Breast epithelium (tissue), 4 donors: ENCODE measurements at regions not wholly inside any gene's neighbourhood (a gene's known extent, or its start where the extent isn't known, plus 50 kb on each side); places are given as distances from the start of the nearest gene placed in this dataset.

ENCODE experiments used
- DNase-seq, 2 donors: peaks; one replicate each; pipeline ENCODE4 v3.0.0-alpha.2; 2019; ENCODE audit warnings: low spot score in 2 of 2
- H3K27ac ChIP-seq, 2 donors: fragments of 200-600 bp; sonication (generic) in 1 of 2; one replicate each; pipeline ENCODE4 v1.5.1; 2016 to 2019; ENCODE audit warnings: mild to moderate bottlenecking in 1 of 2
- H3K27me3 ChIP-seq, 2 donors: fragments of 200-600 bp; sonication (generic) in 1 of 2; one replicate each; pipeline versions ENCODE4 v1.5.1 to v1.6.0; 2017 to 2019; ENCODE audit warnings: control low read depth in 1 of 2, mild to moderate bottlenecking in 1 of 2
- H3K36me3 ChIP-seq: fragments of 200-600 bp; one replicate; pipeline ENCODE4 v1.5.1; 2019
- H3K4me1 ChIP-seq, 2 donors: fragments of 200-600 bp; sonication (generic); one replicate each; pipeline ENCODE4 v1.5.1; 2016 to 2019; ENCODE audit warnings: control low read depth in 1 of 2
- H3K4me3 ChIP-seq, 3 donors: fragments of 200-600 bp; sonication (generic); 1 replicate in 2 of 3; 2 replicates in 1 of 3; pipeline ENCODE4 v1.5.1; 2016 to 2019; ENCODE audit warnings: mild to moderate bottlenecking in 3 of 3, moderate library complexity in 2 of 3
- H3K9me3 ChIP-seq, 2 donors: fragments of 200-600 bp; sonication (generic) in 1 of 2; one replicate each; pipeline ENCODE4 v1.5.1; 2016 to 2019; ENCODE audit warnings: control low read depth in 1 of 2
- POLR2A ChIP-seq: fragments of 450-650 bp; IDR thresholded peaks from one replicate; pipeline ENCODE4 v1.6.1; 2016; ENCODE audit warnings: antibody characterized with exemption, mild to moderate bottlenecking, moderate library complexity
- POLR2AphosphoS5 ChIP-seq, 3 donors: sonication (generic); formaldehyde crosslinking; IDR thresholded peaks; one replicate each; pipeline ENCODE4 v1.6.1; 2017; ENCODE audit warnings: antibody characterized with exemption in 3 of 3
- intact Hi-C: fragments of 100-400 bp; cut with DNase I; formaldehyde crosslinking; loops from one replicate; pipeline ENCODE4 v1.15.1; 2023; ENCODE audit warnings: low total_unique reads
- TF ChIP-seq, protein P1 (sequence below), 3 donors: fragments of 450-650 bp; IDR thresholded peaks; one replicate each; pipeline ENCODE4 v1.5.1; 2016 to 2017; ENCODE audit warnings: antibody characterized with exemption in 3 of 3, mild to moderate bottlenecking in 3 of 3, moderate library complexity in 3 of 3

DNA sequence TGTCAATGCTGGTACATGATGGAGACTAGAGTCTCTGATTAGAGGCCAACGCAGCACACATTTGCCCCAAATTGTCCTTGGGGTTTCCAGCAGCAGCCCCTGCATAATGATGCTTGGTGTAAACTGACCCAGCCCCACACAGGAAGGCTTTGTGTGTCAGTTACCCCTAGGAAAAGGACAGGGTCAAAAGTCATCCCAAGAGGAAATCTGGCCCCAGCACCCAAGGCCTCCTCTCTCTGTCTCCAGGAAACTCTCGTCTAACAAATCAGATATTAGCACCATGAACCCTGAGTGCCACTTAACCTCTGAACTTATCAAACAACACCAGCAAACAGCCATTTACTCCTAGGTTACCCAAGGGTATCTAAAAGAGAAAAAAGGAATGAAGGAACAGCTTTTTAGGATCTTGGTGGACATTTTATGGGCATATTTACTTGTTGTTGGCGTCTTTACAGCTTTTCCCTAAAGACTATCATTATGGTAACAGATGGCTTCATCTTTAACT, 84.5 kb downstream of the PSMG1 start:
- Histone ChIP-seq H3K36me3 (no peaks in the 10 kb centered on the region), H3K4me1 (no peaks in the 10 kb centered on the region), H3K27me3 (no peaks in the 10 kb centered on the region), H3K4me3 (no peak overlapping the region), H3K9me3 (no peaks in the 10 kb centered on the region), H3K27ac (no peak overlapping the region)
- intact Hi-C loops: no loop called here
- no peak for TF ChIP-seq POLR2A
- no peak for TF ChIP-seq POLR2AphosphoS5 (IDR thresholded peaks at IDR 0.05)
- TF ChIP-seq, protein P1, sequence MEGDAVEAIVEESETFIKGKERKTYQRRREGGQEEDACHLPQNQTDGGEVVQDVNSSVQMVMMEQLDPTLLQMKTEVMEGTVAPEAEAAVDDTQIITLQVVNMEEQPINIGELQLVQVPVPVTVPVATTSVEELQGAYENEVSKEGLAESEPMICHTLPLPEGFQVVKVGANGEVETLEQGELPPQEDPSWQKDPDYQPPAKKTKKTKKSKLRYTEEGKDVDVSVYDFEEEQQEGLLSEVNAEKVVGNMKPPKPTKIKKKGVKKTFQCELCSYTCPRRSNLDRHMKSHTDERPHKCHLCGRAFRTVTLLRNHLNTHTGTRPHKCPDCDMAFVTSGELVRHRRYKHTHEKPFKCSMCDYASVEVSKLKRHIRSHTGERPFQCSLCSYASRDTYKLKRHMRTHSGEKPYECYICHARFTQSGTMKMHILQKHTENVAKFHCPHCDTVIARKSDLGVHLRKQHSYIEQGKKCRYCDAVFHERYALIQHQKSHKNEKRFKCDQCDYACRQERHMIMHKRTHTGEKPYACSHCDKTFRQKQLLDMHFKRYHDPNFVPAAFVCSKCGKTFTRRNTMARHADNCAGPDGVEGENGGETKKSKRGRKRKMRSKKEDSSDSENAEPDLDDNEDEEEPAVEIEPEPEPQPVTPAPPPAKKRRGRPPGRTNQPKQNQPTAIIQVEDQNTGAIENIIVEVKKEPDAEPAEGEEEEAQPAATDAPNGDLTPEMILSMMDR (IDR thresholded peaks at IDR 0.05): no peak
- no peak for DNase-seq

DNA sequence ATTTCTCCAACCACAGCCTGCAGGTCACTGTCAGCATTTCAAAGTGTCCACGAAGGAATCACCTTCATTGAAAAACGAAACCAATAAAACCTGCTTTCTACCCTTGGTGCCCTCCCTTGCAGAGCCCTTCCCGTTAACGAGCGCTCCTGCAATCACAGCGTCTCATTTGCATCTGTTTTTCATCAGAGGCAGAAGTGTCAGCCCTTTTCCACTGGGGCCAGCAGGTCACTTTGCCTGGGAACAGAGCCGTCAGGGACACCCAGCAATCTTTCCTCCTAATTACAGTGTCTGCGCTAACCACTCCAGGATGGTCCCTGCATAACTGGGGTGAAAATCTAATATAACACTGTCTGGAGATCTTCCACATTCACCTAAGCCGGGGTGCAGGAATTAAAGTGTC, 85.3 kb downstream of the PSMG1 start:
- Histone ChIP-seq H3K9me3 (no peaks in the 10 kb centered on the region), H3K27ac (peak overlapping the region in 1 of 2 donors; percentile 12), H3K36me3 (no peaks in the 10 kb centered on the region), H3K4me3 (no peak overlapping the region), H3K27me3 (no peaks in the 10 kb centered on the region), H3K4me1 (no peaks in the 10 kb centered on the region)
- no peak for DNase-seq
- TF ChIP-seq POLR2A (no peak), POLR2AphosphoS5 (IDR thresholded peaks at IDR 0.05) (no peak)
- TF ChIP-seq, protein P1 (IDR thresholded peaks at IDR 0.05): no peak
- intact Hi-C loops: no loop called here

DNA sequence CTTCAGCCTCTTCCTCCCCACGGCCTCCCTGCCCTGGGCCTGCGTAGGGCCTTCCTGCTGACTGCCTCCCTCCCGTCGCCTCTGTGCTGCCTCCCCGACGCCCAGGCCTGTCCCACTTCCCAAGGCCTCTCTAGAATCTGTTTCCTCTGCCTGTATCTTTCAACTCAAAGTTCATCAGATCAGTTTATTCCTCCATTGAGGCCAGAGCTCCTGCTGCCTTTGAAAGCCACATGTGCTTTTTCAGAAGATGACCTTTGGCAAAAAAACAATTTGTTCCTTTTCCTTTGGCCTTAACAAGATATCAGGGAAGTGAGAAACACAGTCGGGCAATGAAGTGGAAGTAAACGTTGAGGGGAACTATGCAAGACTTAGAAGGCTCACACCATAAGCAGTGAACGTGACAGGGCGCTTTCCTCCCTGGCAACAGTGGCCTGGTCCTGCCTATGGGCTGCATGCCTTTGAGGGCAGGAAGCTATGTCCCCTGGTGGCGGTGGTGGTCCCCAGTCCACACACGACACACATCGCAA, 85.9 kb downstream of the PSMG1 start:
- Histone ChIP-seq H3K4me3 (no peak overlapping the region), H3K36me3 (no peaks in the 10 kb centered on the region), H3K27me3 (no peaks in the 10 kb centered on the region), H3K9me3 (no peaks in the 10 kb centered on the region), H3K4me1 (no peaks in the 10 kb centered on the region), H3K27ac (peak overlapping the region in 1 of 2 donors; percentile 61)
- DNase-seq: no peak
- TF ChIP-seq POLR2A: no peak
- TF ChIP-seq, protein P1 (IDR thresholded peaks at IDR 0.05): no peak
- no peak for TF ChIP-seq POLR2AphosphoS5 (IDR thresholded peaks at IDR 0.05)
- intact Hi-C loops: no loop called here

DNA sequence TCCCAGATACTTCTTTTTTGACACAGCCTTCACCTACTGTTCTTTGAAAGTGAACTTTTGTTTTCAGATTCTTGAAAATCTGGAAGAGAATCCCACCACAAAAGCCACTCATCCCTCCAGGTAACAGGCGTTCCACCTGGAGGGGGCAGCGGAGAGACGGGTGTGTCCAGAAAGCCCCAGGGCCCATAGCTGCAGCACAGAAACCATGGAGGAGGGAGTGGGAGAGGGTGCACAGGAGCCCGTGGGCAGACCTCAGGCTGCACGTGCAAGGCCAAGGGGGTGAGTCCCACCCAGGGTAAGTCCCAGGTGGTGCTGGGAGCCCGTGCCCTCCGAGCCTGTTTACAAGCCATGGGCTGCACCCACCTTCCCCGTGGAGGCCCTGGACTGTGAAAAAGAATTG, 86.5 kb downstream of the PSMG1 start:
- peak overlapping the region in 1 of 2 donors; percentile 61 for H3K27ac ChIP-seq
- H3K27me3 ChIP-seq: no peaks in the 10 kb centered on the region
- no peak overlapping the region for H3K4me3 ChIP-seq
- intact Hi-C loops: no loop called here
- no peaks in the 10 kb centered on the region for H3K9me3 ChIP-seq
- DNase-seq: no peak
- H3K4me1 ChIP-seq: no peaks in the 10 kb centered on the region
- H3K36me3 ChIP-seq: no peaks in the 10 kb centered on the region
- TF ChIP-seq, protein P1 (IDR thresholded peaks at IDR 0.05): no peak
- no peak for TF ChIP-seq POLR2AphosphoS5 (IDR thresholded peaks at IDR 0.05)

DNA sequence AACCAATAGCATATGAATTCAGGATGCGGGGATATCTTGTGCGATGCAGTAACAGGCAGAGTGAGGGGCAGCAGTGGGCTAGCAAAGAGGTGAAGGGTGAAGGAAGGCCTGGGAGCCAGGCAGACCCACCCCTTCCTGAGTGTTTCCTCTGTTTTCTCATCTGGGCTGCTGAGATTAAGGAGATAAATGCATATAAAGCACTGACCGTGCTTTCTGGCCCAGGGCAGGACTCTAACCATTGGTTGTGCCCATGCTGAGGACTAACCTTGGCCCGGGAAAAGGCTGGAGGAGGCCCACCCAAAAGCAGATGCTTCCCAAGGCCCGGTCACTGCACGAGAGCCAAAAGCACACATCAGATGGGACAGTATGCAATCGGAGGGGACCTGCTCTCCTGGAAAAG, 87.6 kb downstream of the PSMG1 start:
- TF ChIP-seq POLR2A (no peak), POLR2AphosphoS5 (IDR thresholded peaks at IDR 0.05) (no peak)
- TF ChIP-seq, protein P1 (IDR thresholded peaks at IDR 0.05): no peak
- no peaks in the 10 kb centered on the region for H3K27me3 ChIP-seq
- no peaks in the 10 kb centered on the region for H3K4me1 ChIP-seq
- no peak overlapping the region for H3K4me3 ChIP-seq
- DNase-seq: no peak
- H3K27ac ChIP-seq: peak overlapping the region in 1 of 2 donors; percentile 72
- H3K36me3 ChIP-seq: no peaks in the 10 kb centered on the region
- H3K9me3 ChIP-seq: no peaks in the 10 kb centered on the region
- intact Hi-C loops: no loop called here
